ENCODE measurements at regions not wholly inside any gene's neighbourhood (a gene's known extent, or its start where the extent isn't known, plus 50 kb on each side); places are given as distances from the start of the nearest gene placed in this dataset.
"Not testable (repeated sequence)": the region's sequence is repeated elsewhere in the genome, so short reads cannot be mapped to it uniquely, and the experiment has no call there.

GRCh38 chr4:116150152-116150551, 935.2 kb downstream of the TRAM1L1 start:
- no peak for DNase-seq

- DNase-seq = no peak
Measured at GRCh38 chr4:116143198-116143597, 942.2 kb downstream of the TRAM1L1 start.

GRCh38 chr4:116132946-116133345, 952.4 kb downstream of the TRAM1L1 start:
- no peak for DNase-seq

- DNase-seq = no peak
Measured at GRCh38 chr4:116126794-116127193, 958.6 kb downstream of the TRAM1L1 start.

DNA sequence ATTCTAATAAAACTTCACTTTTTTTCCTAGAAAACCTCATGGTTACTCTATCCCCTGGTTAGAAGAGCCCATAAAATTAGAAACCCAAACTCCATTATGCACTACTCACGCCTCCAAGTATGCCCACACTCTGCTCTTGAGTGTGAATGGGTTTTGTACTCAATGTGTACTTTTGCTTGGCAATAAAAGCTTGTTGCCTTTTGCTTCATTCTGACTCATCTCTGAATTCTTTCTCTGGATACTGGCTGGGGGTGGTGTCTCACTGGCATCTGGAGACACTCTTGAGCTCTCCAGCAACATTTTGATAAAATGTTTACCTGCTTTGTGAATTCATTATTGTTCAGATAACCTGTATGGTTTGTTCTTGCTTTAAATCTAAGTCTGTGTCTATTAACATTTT, 963.3 kb downstream of the TRAM1L1 start:
- no peak for DNase-seq

DNA sequence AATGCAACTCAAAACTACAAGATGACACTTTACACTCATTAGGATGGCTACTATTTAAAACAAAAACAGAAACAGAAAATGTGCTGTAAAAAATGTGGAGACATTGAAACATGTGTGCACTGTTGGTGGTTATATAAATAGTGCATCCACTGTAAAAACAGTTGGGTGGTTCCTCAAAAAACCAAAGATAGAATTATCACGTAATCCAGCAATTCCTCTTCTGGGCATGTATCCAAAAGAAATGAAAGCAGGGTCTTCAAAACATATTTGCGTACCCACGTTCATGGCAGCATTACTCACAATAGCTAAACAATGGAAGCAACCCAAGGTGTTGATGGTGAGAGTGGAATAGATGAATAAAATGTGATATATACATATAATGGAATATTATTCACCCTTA, 967.2 kb downstream of the TRAM1L1 start:
- DNase-seq = no peak

DNA sequence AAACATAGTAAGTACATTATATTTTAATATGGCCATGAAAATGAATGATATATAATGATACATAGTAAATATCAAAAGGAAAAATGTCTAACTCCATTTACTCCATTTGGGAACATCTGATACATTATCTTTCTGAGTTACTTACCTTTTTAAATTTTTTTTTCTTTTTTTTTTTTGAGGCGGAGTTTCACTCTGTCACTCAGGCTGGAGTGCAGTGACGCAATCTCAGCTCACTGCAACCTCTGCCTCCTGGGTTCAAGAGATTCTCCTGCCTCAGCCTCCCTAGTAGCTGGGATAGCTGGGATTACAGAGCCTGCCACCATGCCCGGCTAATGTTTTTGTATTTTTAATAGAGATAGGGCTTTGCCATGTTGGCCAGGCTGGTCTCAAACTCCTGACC, 972.5 kb downstream of the TRAM1L1 start:
- DNase-seq = not testable (repeated sequence)

GRCh38 chr4:116110713-116111112, 974.7 kb downstream of the TRAM1L1 start:
- no peak for DNase-seq

GRCh38 chr4:116108606-116109005, 976.8 kb downstream of the TRAM1L1 start:
- no peak for DNase-seq

- no peak for DNase-seq
Measured at GRCh38 chr4:116101321-116101720, 984.1 kb downstream of the TRAM1L1 start.

DNA sequence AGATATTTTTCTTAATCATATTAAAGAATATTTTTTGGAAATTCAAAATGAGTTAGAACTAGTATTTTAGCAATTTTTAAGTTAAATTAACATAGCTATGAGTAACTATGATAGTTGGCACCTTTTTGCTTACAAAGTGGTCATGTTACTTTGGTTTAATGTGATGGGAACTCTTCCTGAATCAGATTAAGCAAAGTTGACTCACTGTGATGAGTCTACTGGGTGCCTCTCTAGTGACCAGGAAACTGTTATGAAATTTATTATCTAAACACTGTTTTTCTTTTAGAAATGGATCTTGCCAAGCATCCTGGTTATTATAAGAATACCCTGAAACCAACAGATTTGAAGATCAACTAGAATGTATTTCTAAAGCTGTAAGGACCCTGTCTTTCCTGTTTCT, 985.8 kb downstream of the TRAM1L1 start:
- DNase-seq = no peak

- not testable (repeated sequence) for DNase-seq
Measured at GRCh38 chr4:116097353-116097752, 983.9 kb upstream of the NDST4 start.

- DNase-seq = no peak
Measured at GRCh38 chr4:116092961-116093360, 979.5 kb upstream of the NDST4 start.

GRCh38 chr4:116088771-116089170, 975.4 kb upstream of the NDST4 start:
- DNase-seq = no peak

DNA sequence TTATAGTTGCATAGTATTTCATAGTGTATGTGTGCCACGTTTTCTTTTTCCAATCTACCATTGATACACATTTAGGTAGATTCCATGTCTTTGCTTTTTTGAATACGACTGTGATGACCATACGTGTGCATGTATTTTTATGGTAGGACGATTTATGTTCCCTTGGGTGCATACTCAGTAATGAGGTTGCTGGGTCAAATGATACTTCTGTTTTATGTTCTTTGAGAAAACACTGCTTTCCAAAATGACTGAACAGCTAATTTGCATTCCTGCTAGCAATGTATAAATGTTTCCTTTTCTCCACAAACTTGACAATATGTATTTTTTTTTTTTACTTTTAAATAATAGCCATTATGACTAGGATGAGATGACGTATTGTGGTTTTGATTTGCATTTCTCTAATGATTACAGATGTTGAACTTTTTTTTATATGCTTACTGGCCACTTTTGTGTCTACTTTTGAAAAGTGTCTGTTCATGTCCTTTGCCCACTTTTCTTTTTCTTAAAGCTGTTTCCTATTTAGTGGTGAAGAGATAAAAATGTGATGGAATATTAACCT, 969.5 kb upstream of the NDST4 start:
- DNase-seq = no peak

DNA sequence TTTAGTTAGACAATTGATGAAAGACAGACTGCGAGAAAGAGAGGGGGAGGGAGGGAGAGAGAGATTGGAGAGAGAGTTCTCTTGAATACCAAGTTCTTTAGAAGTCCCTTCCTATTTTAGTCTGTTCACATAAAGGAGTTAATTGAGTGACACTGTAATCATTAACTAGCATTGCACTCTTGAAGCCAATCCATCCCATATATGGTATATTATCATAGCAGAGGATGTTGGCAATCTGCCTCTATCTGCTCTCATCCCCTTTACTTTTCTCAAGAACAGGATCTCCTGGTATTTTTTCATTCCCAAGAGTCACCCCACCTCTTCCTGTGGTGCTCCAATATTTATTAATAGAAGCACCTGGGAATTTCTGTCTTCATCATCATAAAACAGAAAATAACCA, 959.6 kb upstream of the NDST4 start:
- DNase-seq = no peak

- no peak for DNase-seq
Measured at GRCh38 chr4:116070283-116070682, 956.9 kb upstream of the NDST4 start.

- DNase-seq = no peak
Measured at GRCh38 chr4:116066711-116067245, 953.4 kb upstream of the NDST4 start.

DNA sequence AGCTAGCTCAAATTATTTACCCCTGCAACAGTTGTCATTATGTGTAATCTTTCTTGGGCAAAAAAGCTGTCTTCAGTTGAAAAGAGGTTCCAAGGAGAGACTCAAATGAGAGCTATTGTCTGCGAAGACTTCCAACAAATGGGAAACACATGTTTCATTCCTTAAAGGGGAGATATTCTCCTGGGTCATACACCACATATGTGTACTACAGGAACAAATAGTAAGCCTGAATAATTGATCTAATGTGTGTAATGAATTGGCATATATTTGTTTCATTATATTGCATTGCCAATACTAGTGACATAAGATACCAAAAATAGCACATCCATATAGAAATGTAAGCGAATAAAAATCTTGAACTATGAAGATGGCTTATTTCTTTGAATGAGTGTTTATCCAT, 950.9 kb upstream of the NDST4 start:
- DNase-seq = no peak

DNA sequence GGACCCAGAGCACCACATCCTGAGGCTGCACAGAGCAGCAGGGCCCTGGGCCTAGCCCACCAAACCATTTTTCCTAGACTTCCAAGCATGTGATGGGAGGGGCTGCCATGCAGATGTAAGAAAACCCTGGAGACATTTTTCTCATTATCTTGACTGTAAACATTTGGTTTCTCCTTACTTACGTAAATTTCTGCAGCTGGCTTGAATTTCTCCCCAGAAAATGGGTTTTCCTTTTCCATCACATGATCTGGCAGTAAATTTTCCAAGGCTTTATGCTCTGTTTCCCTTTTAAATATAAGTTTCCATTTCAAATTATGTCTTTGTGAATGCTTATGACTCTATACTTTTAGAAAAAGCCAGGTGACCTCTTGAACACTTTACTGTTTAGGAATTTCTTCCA, 945.9 kb upstream of the NDST4 start:
- no peak for DNase-seq

DNA sequence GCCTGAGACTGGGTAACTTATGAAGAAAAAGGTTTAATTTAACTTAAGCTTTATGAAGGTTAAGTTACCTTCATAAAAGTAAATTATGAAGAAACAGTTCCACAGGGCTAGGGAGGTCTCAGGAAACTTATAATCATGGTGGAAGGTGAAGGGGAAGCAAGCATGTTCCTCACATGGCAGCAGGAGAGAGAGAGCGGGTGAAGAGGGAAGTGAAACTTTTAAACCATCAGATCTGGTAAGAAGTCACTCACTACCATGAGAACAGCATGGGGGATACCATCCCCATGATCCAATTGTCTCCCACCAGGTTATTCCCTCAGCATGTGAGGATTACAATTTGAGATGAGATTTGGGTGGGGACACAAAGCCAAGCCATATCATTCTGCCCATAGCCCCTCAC, 944.7 kb upstream of the NDST4 start:
- DNase-seq = no peak

- no peak for DNase-seq
Measured at GRCh38 chr4:116055857-116056827, 942.7 kb upstream of the NDST4 start.

DNA sequence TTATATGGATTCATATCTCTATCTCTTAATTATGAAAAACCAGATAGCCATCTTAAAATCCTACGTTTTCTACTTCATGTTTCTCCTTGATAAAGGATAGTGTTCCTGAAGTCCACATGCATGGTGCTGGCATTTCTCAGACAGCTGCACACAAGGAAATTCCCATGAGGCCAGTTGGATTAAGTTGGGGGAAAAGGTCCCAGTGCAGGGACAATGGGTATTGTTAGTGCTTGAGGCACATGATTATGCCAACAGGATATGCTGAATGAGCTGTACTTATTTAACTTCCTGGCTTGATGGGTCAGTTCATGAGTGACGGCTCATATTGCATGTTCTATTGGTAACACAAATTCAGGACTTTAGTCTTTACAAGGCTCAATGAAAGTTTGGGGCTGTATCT, 913.9 kb upstream of the NDST4 start:
- no peak for DNase-seq
